CD4-positive, alpha-beta T cell treated with Interleukin-2 at 100 ng/mL for 4 hours (primary cell): ENCODE measurements at regions not wholly inside any gene's neighbourhood (a gene's known extent, or its start where the extent isn't known, plus 50 kb on each side); places are given as distances from the start of the nearest gene placed in this dataset.

ENCODE experiments used
- DNase-seq: peaks from one replicate; pipeline ENCODE4 v3.0.0-alpha.2; 2020; ENCODE audit warnings: low spot score

DNA sequence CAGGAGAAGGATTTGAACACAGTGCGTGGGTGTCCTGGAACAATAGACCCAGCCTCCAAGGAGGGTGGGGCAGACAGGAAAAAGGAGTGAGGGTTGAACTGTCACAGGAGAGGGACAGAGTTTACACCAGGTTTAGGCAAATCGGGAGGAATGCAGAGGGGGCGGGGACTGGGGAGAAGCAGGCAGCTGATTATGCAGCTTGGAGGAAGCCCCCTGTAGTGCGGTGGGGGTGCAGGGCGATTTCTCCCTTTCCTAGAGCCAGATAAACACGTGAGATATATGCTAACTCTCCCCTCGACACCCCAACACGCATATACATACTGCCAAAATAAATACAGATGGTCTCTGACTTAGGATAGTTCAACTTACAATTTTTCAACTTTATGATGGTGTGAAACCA lies 108.6 kb upstream of the PRR20G start:
- DNase-seq = no peak

DNA sequence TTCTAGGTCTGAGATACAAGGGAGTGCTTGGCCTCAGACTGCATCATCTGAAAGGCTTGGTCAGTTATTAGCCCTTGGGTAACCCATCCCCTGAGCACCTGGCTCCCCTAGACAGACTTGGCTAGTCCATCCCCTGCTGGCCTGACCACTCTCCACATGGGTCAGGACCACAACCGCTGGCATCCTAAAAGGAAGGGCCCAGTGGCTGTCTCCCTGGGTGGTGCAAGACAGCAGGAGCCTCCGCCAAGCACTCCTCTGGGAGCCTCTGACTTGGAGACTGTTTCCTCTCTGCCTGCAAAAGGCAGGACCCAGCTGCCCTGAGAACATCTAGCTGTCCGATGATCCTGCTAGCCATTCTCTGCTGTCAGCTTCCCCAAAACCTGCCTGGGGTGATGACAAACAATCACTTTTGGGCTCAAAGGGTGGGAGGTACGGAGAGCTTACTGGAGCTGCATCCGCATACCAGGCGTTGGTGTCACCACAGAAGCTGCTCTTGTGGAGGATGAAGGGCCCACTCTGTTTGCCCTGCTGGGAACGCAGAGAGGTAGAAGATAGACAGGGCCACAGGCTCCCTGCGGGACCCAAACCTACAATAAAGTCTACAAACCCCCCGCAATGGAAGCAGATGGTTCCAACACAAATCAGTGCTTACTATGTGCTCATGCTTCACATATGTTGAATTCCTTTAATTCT lies 108.0 kb upstream of the PRR20G start:
- DNase-seq = no peak

DNA sequence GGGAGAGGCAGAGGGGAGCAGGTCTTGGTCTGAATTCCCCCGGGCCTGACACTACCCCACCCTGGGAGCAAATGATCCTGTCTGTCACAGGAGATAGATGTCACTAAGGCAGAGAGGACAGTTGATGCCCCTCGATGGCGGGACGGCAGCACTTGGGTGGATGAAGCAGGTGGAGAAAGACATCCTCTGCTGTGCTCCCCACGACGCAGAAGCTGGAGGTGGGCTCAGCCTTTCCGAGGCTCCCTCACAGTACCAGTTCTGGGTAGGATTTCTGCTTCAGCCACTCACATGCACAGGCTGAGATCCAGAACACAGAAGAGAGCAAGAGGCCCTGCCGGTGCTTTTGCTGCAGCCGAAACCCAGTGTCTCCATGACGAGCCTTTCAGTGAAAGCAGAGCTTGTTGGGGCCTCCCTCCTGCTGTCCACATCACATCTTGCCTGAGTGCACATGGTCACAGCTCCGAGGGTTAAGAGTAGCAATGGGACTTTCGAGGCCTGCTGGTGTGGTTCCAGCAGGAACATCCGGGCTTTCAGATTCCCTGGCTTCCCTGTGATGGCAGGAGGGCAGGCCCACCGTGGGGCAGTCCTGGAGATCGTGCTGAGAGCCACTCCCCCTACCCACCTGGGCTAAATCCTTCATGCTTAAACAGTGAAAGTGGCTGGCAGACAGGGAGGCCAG lies 107.3 kb upstream of the PRR20G start:
- no peak for DNase-seq

DNA sequence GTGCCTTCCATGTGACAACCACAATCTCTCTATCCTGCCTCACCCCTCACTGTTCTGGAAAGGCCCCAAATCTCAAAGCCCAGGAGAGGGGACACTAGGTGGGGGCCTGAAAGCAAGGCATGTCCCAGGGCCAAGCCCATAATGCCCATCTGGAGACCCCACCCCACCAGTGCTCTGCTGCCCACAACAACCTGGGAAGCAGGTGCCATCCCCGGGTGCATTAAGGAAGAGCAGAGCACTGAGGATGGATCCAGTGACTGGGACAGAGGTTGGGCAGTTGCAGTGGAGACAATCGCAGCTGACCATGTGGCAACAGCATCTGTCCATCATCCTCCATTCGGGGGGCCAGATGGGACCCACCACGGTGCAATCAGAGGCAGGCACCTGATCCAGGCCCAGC lies 106.2 kb upstream of the PRR20G start:
- no peak for DNase-seq

DNA sequence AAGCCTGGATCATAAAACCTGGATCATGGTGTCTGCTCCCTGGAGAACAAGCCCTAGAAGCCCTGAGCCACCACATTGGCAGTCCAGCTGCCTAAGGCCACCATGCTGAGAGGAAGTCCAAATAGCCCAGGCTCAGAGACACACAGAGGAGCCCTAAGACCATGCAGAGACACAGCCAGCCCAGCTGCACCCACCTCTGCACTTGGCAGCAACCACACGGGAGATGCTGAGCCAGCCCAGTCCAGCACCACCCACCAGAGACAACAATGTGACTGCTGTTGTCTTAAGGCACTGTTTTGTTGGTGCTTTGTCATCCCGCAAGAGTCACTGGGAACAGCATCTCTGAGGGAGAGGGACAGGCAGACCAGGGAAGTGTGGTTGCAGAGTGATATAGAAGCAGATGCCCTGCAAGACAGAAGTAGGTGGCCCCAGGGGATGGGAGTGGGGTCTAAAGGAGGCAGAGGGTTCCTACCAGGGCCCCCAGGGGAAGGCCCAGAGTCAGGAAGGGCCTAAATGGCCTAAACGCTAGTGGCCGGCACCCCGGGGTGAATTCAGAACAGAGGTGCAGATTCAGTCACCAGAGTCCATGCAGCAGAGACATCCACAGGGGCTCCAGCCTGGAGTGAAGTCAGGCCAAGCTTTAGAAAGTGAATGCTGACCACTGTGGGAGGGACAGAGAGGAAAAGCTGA lies 105.4 kb upstream of the PRR20G start:
- DNase-seq = no peak

DNA sequence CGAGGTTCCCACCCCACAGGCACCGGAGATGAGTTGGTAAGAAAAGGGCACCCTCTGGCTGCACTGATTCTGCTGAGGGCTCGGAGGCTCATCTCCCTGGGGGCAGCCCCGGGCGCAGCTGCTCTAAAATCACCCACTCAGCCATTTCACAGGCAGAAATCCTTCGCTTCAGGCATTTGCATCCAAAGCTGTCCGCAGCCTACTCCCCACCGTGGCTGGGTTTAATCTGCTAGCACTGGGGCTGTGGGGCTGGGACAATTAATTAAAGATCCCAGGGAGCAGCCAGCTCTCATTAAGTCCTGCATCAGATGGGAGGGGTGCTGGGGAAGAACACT lies 104.3 kb upstream of the PRR20G start:
- no peak for DNase-seq

DNA sequence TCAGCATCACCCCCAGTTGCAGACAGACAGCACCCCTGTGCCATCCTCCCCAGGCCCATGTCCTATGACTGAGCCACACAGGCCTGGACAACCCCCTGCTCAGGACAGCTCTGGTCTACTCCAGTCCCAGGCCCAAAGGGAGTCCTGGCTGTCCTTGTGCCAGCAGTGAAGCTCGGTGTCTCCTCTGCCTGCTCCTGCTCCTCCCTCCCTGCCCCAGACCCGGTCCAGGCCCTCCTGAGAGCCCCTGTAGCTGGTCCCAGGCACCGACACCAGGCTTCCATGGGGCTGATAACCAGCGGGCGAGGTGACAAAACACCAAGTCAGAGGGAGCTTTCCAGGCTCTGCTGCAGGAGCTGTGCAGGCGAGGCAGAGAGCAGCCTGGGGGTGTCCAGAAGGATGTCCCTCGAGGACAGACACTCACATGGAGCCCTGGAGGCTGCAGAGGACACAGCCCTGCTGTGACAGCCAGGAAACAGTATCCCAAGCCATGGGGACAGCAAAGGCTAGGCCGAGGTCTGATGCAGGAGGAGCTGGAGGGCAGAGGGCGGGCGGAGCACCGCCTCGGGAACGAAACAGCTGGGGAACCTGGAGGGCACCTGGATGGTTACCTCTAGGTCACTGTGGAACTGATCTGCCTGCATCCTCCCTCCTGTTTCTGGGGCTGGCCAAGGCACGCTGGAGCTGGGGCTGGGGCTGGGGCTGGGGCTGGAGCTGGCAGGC lies 103.8 kb upstream of the PRR20G start:
- DNase-seq = no peak

DNA sequence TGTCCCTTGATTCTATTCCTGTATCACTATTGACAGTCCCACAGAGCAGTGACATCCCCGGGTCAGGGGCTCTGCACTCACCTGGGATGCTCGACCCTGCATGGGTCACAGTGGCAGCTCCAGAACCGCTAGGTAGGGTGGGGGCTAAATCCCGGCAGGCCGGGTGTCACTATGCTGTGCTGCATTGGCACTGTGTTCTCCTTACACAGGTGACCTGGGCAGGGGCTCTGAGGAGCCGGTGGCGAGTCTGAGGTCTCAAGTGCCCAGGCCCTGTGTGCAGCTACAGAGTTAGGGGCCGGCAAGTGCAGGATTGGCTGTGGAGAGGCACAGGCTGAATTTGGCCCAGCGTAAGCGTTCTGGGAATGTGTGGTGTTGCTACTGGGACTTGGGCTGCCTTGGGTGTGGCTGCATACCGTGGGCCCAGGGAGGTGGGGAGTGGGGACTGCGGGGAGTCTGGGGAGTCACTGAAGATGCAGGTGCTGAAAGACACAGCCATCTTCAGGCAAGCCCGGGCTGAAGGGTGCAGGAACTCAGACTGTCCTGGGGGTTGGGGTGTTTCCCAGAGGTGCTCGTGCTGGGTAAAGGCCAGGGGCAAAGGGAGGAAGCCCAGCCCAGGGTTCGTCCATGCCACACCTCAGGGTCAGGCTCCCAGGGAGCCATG lies 102.6 kb upstream of the PRR20G start:
- no peak for DNase-seq

DNA sequence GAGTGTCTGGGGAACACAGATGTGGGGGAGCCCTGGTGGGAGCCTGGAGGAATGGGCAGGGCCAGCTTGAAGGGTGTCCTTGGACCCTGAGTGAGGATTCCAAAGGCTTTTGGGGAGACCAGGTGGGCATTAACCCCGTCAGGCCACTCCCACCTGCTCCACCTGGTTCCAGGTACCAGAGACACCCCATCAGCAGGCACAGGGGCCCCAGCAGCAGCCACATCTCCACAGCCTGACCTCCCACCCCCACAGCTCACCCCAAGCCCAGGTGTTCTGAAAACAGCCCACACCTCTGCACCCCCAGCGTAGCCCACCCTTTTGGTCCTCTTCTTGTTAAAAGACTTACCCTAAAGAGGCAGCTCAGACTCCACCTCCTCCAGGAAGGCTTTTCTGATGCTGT lies 102.1 kb upstream of the PRR20G start:
- DNase-seq = no peak

DNA sequence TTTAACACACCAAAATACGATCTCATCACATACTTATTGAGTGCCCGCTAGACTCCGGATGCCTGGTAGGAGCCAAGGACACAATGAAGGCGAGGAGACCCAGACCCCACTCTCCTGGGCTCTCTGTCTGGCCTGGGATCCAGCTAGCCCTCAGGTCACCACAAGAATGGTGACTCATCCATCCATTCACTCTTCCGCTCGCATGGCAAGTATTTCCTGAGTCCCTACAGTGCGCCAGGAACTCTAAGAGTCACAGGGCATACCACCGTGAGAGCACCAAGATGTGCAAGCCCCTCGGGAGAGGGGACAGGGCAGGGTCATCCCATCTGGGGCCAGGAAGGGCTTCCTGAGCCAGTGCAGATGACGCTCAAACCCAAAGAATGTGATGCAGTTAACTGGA lies 101.6 kb upstream of the PRR20G start:
- DNase-seq = no peak

DNA sequence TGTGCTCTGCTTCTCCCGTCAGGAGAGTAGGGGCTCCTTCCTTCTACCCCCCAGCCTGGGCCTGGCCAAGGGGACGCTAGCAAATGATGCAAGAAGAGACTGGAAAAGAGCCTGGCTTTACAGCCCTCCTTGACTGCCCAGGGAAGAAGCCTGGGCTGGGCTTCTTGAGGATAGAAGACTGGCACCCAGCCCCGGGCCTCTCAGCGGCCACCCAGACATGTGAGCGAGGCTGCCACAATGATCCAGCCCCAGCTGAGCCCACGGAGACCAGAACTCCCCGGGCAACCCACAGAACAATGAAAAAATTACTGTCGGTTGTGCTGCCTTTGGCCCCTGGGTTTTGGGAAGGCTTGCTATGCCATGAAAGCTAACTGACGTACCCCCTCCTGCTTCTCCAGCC lies 100.6 kb upstream of the PRR20G start:
- no peak for DNase-seq

DNA sequence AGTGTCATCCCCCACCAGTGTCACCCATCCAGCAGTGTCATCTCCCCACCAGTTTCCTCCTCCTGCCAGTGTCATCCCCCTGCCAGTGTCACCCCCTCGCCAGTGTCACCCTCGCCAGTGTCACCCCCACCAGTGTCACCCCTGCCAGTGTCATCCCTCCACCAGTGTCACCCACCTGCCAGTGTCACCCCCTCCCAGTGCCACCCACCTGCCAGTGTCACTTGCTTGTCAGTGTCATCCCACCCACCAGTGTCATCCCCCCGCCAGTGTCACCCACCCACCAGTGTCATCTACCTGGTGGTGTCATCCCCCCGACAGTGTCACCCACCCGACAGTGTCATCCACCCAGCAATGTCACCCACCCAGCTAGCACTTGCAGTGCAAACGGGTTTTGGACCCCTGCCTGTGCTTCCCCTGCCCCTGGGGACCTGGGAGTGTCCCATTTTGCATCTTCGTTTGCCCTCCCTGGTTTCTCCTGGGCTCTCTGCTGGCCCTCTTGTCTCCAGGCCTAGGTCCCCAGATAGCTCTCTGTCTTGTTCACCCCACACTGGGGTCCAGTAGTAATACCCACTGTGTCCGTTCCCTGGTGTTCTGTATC lies 99.8 kb upstream of the PRR20G start:
- DNase-seq = no peak

DNA sequence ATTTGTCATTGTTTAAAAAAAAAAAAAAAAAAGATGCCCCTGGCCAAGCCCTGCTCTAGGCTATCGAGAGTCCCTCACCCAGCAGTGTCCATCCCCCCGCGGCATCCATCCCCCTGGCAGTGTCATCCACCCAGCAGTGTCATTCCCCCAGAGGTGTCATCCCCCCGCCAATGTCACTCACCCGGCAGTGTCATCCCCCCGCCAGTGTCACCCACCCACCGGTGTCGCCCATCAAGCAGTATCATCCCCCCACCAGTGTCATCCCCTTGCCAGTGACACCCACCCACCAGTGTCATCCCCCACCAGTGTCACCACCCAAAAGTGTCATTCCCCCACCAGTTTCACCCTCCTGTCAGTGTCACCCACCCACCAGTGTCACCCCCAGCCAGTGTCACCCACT lies 99.3 kb upstream of the PRR20G start:
- no peak for DNase-seq

DNA sequence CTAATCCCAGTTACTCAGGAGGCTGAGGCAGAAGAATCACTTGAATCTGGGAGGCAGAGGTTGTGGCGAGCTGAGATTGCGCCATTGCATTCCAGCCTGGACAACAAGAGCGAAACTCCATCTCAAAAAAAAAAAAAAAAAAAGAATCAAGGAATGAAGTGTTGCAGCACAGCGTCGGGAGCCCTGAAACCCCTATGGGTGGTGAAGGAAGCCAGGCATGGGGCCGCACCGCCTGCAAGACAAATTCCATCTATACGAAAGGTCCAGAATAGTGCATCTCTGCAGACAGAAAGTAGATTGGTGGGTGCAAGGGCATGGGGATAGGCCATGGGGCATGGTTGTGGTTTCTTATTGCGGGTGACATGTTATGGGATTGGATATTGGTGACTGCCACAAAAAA lies 98.6 kb upstream of the PRR20G start:
- DNase-seq = no peak

DNA sequence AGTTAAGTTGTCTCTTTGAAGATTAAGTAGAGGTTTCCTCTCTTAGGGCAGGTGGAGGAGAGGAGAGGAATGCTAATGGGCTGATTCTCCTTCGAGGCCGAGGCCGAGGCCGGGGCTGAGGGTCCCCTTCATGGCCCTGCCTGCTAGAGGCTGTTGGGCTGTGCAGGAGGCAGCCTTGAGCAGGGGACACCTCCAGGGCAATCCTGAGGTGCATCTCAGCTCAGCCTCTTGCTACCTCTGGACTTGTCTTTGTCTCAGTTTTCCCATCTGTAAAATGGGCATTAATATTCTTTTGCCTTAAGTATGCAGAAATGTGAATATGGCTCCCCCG lies 97.7 kb upstream of the PRR20G start:
- no peak for DNase-seq

DNA sequence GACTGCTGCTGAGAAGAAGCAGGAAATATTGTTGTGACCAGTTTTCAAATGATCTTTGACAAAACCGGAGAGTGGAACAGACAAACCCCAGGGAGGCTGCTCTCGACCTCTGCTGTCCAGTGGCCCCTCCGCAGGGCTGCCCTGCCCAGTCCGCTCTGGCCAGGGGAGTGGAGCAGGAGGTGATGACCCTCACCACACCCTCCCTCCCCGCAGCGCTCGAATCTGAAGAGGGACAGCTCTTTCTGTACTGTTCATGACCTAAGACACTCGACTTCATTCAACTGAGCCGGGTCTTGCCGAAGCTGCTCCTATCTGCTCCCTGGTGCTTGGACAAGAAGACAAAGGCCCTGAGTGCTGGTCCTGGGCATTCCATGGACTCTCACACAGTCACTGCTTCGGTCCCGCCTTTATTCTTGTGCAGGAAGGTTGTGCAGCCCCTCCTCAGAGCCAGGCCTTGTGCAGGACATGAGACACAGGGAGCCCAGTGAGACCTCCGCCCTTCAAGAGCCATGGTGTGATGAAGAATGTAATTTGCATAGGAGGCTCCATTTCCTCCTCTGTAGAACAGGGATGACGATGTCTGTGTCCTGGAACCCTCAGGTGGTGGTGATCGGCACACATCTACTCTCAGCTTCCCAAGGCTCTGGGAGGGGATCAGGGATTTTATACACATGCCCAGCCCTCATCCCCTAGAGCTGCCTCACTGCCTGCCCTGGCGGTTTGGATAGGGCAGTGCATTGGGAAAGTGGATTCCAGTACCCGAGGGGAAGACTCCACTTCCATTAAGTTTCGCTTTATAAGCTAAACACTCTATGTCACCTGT lies 97.1 kb upstream of the PRR20G start:
- no peak for DNase-seq

DNA sequence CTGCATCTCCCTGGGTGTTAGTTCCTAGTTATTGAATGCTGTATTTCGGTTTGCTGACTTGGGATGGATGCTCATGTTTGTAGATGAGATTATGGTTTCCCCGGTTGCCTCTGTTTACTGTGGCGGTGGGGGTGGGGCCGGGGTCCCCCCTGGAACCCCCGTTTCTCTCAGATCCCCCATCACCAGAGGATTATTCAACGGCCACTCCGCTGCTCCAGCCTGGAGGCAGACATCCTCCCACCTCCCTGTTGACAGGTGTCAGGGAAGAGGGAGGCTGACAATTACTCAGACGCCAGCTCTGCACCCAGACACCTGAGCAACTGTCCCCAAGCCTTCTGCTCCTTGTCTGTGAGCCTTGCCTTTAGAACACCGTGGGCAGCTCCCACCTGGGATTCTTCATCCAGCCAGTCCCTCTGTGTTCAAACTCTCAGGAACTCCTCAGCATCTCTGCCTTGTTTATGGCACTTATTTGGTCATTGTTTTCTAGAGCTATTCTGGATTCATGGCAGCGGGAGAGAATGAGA lies 95.9 kb upstream of the PRR20G start:
- no peak for DNase-seq

DNA sequence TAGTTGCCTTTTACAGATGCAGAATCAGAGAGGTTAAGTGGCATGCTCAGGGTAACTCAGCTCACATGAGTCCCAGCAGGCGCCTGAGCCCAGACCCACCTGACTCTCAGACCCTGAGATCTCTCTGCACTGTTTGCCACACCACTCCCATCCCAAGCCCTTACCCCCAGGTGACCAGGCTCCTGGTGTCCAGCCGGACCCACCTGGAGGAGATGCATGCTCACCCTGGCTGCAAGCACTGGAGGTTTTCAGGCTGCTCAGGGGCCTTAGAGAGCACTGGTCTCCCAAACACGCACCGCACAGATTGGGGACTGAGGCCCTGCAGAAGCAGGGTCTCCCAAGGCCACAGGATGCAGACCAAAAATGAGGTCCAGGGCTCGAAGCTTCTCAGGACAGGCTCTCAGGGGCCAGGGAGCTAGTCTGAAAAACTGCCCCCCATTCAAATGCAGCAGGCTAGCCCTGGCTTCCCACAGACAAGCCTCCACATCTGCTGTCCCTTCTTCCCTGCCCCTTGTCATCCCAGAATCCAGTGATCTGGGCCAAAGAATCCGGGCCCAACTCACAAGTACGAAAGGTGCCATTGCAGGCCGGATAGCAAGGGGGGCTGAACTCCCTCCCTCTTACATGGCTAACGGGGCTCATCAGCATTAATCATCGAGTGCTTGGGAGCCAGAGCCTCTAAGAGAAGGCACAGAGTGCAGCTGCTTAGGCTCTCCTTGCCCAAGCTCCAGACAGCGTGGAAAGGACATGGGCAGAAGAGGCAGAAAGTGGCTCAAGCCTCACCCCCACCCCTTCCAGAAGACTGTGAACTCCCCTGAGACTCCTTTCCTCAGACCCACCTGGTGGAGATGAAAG lies 90.2 kb upstream of the PRR20G start:
- DNase-seq = no peak

DNA sequence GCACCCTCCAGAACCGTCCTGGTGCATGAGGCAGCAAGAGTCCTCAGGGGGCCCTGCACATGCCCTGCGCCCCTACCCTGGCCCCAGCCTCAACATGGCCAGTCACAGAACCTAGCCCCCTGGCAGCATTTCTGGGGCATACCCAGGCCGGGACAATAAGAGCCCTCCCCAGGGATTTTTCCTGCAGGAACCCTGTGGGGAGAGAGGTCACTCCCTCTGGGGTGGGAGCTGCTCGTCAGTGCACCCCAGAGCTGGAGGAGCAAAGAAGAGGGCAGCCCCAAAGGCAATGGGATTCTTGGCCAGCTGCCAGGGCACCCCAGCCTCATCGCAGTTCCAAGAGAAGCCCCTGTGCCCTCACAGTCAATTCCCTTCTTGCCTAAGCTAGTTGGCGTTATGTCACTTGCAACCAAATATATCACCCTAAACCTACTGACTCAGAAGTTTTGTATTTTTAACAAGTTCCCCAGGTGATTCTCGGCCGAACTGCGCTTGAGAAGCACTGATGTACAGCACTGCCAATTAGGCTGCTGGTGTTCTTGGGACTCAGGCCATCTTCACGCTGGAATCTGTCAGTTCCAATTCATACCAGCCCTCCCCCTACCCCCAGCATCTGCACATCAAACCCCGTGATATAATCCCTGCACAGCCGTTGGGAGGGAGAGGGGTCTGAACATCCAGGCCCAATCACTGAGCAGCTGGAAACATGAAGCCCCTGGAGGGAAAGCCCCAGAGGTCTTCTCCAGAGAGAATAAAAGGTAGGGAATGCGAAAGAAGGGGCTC lies 87.5 kb upstream of the PRR20G start:
- no peak for DNase-seq
